HG03469 (cell line): ENCODE measurements at regions not wholly inside any gene's neighbourhood (a gene's known extent, or its start where the extent isn't known, plus 50 kb on each side); places are given as distances from the start of the nearest gene placed in this dataset.
"Not testable (repeated sequence)": the region's sequence is repeated elsewhere in the genome, so short reads cannot be mapped to it uniquely, and the experiment has no call there.

Source experiments
- ATAC-seq: cut with Tn5 transposase; IDR thresholded peaks from one replicate; pipeline ENCODE4 v1.9.1; 2021; ENCODE audit warnings: mild to moderate bottlenecking, moderate library complexity, moderate number of reproducible peaks; ENCODE audit not compliant: unreplicated experiment

- no peak for ATAC-seq
Observed at GRCh38 chr13:44718467-44718866, 142.3 kb upstream of the TSC22D1 start.

- ATAC-seq = no peak
Observed at GRCh38 chr13:44715287-44716230, 139.4 kb upstream of the TSC22D1 start.

- ATAC-seq = no peak
Observed at GRCh38 chr13:44713788-44714469, 137.8 kb upstream of the TSC22D1 start.

- ATAC-seq = no peak
Observed at GRCh38 chr13:44711706-44712105, 135.6 kb upstream of the TSC22D1 start.

- ATAC-seq = no peak
Observed at GRCh38 chr13:44710576-44710975, 134.4 kb upstream of the TSC22D1 start.

GRCh38 chr13:44704811-44705210 lies 128.7 kb upstream of the TSC22D1 start:
- ATAC-seq = not testable (repeated sequence)

GRCh38 chr13:44703371-44703770 lies 127.2 kb upstream of the TSC22D1 start:
- ATAC-seq = no peak

- ATAC-seq = no peak
Observed at GRCh38 chr13:44698066-44698465, 121.9 kb upstream of the TSC22D1 start.

- ATAC-seq = no peak
Observed at GRCh38 chr13:44697058-44697457, 120.9 kb upstream of the TSC22D1 start.

- ATAC-seq = no peak
Observed at GRCh38 chr13:44695520-44695919, 119.4 kb upstream of the TSC22D1 start.

- no peak for ATAC-seq
Observed at GRCh38 chr13:44694842-44695241, 118.7 kb upstream of the TSC22D1 start.

- no peak for ATAC-seq
Observed at GRCh38 chr13:44694291-44694690, 118.2 kb upstream of the TSC22D1 start.

GRCh38 chr13:44693156-44693764 lies 117.1 kb upstream of the TSC22D1 start:
- ATAC-seq = no peak

- ATAC-seq = no peak
Observed at GRCh38 chr13:44692173-44692713, 116.1 kb upstream of the TSC22D1 start.

- ATAC-seq = no peak
Observed at GRCh38 chr13:44690376-44690775, 114.2 kb upstream of the TSC22D1 start.

GRCh38 chr13:44688652-44689051 lies 112.5 kb upstream of the TSC22D1 start:
- no peak for ATAC-seq

- no peak for ATAC-seq
Observed at GRCh38 chr13:44686531-44686934, 110.4 kb upstream of the TSC22D1 start.

- no peak for ATAC-seq
Observed at GRCh38 chr13:44685641-44686040, 109.5 kb upstream of the TSC22D1 start.

GRCh38 chr13:44682416-44682815 lies 106.3 kb upstream of the TSC22D1 start:
- not testable (repeated sequence) for ATAC-seq

GRCh38 chr13:44680746-44681355 lies 104.7 kb upstream of the TSC22D1 start:
- no peak for ATAC-seq

GRCh38 chr13:44679597-44679996 lies 103.5 kb upstream of the TSC22D1 start:
- ATAC-seq = no peak
